ENCODE measurements at regions not wholly inside any gene's neighbourhood (a gene's known extent, or its start where the extent isn't known, plus 50 kb on each side); places are given as distances from the start of the nearest gene placed in this dataset.

DNA sequence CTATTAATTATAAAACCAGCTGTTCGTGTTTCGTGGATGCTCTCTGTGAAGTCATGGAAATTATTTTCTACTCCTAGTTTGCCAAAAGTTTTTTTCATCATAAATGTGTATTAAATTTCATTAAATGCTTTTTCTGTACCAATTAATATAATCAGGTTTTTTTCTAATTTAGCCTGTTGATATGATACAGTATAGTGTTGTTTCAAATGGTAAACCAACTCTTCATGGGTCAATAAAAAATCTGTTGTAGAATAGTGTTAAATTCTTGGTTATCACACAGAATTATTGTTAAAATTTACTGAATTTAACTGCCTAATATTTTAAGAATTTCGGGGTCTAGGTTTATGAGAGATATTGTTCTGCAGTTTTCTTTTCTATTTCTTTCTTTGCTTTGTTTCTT is 505.9 kb upstream of the MANEA start:
- no peak for DNase-seq (ENCODE audit: low read depth)

DNA sequence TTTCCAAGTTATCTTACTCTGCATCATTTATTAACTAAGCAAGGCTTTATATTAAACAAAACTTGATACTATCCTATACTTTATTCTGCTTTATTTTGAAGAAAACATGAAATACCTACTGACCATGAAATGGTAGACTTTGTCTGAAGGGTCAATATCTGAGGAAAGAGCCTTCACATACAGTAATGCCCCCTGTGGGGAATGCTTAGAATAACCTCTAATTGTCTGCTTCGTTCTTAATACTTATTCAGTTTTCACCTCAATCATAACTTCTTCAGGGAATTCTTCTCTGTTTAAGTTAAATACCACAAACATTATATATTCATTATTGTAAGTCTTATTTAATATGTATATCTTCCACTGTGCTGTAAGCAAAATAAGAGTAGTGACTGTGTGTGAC is 498.9 kb upstream of the MANEA start:
- no peak for DNase-seq (ENCODE audit: low read depth)

DNA sequence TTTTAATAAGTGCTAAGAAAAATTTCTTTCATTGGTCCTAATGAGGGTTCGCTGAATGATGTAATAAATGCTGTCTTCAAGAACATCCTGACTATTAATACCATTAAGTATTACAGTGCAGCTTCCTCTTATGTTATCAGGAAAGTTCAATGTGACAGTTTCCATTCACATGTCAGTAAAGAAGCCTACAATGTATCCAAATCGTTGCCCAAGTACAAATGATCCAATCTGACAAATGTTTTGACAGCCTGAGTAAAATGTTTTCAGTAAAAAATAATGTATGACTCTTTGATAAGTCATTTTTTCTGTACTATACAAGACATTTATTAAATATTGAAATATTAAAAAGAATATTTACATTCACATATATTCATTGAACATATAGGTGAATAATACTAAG is 496.1 kb upstream of the MANEA start:
- no peak for DNase-seq (ENCODE audit: low read depth)

DNA sequence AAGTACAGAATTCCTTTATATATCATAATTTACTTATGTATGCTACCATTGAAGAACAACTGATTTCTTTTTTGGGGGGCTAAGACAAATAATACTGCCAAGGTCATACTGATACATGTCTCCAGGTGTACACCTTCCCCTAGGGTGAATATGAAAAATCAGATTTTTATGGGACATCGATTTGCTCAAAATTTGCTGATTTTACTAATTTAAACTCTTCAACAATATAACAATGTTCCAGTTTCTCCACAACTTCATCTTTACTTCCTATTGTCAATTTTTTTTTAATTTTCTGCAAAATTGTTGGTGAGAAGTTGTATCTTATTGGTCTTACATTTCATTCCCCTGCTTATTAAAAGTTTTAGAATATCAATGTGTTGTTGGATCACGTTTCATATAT is 495.4 kb upstream of the MANEA start:
- DNase-seq (ENCODE audit: low read depth), result no peak

DNA sequence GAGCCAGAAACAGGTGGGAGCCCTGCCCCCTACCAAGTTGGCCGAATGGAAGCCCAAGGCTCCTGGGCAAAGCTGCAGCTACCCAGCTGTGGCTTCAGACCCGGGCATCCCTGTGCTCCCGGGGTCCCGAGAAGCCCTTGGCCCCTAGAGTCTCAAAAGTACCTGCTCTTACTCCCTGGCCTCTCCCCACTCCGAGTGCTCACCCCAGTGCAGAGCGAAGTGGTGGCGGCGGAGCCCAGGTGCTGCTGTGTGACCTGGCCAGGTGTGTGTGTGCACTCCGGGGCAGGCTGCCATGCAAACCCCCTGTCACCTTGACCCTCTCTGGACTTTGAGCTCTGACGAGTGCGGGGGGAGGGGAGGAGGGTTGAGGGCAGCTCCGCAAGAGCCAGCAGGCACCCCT is 493.8 kb upstream of the MANEA start:
- DNase-seq (ENCODE audit: low read depth), result no peak

DNA sequence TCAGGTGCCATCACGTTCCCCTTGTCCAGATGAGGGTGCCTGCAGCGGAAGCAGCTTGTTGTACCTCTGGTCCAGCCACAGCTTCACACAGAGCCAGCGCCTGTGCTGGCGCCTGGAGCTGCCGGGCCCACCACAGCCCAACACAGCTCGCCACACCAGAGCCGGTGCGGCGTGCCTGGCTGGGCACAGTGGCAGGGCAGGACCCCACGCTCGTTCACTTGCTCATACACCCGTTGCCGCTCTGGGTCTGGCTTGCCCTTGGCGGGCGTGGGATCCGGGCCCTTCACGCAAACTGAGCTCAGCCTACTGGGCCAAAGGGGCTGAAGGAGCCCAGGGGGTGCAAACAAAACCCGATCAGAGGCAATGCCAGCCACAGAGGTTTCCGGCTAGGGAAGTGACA is 492.5 kb upstream of the MANEA start:
- DNase-seq (ENCODE audit: low read depth), result no peak

DNA sequence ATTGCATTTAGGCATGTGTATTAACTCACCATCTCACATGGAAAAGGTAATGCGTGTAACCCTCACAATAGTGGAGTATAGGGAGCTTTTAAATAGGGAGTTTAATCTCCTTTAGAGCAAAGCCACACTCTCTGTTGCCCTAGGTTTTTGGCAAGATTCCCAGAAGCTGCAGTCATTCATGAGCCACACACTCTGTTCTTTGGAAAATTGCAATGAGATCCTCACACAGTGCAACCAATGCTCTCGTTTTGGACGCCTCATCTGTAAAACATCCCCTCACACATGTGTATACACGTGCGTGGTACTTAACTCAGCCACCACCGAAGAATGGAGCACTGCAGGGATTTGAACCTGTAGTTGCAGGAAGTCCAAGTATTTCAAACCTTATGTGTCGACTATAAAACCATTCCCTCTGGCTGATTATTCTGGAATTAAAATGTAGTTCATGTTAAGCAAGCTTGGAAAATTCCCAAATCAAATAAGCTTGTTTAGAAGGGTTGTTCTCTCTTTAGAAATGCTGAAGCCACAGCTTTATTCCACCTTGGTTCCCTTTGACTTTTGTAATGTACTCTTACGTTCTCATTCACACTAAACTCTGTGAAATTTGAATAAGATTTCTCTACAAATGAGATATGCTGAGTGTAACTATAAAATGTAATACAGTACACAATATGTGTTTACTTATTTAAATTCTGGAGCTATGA is 489.8 kb upstream of the MANEA start:
- peak; percentile 58 for DNase-seq (ENCODE audit: low read depth)

DNA sequence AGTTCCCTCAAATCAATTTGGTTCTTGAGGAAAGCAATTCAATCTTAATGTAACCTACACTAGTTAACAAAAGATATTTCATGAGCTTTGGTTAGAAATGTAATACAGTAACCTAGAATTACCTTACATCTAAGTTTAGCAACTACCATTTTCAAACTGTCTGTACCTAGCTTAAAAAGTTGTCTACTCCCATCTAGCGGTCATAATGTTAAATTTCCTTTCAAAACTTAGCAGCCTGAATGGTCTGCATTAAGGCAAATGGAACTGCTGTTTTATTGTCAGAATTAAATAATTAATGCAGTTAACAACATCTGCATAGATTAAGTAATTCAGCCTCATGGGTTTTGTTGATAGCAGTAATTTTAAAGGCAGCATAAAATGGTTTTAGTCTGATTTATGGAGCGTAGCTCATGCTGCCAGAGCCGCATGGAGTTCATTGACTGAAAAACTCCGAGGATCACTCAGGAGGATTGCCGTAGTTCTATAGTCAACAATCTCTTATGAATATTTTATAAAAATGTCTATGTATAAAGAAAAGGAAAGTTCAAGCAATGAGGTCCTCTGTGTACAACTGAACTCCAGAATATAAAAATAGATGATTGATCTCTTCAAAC is 485.4 kb upstream of the MANEA start:
- peak; percentile 43 for DNase-seq (ENCODE audit: low read depth)

DNA sequence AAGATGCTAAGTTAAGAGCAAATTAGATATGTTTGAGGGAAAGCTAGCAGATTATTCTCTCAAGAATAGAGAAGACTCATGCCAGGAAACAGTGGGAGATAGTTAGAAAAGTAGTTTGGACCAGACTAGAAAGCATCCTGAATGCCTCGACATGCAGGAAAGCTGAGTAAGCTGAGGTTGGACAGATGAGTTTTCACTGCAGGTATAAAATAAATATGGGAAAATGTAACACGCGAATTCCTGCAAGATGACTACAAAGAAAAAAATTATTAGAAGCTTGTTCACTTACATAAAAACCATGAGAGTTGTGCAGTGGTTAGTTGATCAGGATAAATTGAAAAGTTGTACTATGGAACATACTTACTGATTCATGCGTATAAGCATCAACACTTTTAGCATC is 484.2 kb upstream of the MANEA start:
- no peak for DNase-seq (ENCODE audit: low read depth)

DNA sequence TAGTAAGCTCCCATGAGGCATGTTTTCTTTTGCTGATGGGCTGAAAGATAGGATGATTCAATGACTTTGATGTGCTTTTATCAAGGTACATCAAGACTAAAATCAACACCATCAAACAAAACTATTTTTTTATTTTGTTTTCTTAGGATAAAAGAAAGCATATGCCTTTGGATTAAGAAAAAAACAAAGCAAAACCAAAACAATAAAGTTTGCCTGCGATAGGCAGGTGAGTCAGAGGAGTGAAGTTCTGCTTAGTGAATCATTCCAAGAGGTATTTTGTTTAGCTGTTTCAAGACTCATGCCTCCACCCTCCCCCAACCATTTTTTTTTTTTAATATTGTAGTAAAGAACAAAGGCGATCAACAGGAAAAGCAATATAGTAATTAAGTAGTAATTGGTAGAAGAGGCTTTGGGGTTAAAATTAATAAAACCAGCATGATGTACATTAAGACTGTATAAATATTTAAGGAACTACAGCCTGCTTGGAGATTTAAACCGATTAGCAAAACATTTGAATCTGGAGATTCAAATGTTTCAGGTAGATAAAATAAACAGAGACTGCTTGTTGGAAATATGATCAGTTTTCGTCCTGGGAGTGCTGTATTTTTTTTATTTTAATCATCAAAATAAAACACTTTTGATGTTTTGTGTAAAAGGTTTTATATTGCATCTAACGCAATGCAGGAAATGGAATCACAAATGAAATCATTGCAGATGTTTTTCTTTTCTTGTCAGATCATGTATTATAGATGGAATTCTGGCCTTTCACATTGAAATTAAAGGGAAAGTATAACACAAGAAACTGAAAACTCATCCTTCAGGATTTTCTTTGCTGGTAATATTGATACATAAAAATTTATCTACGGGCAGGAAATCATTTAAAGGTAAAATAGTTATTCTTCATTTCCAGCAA is 482.3 kb upstream of the MANEA start:
- no peak for DNase-seq (ENCODE audit: low read depth)

DNA sequence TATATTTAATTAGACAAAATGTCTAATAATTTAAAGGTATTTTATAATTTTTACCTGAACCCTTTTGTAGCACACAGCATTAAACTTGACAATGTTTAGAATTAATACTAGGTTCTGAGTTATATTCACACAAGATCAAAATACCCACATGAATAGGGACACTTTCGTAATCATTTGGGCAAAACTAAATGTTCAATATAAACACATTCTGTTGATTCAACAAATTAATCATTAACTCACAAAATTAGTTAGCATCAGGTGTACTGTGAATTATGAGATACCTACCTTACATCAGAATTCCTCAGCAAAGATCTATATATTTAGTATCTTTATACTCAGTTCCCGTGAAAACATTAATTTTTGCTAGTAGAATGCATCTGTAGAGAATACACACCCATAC is 481.5 kb upstream of the MANEA start:
- DNase-seq (ENCODE audit: low read depth), result no peak

DNA sequence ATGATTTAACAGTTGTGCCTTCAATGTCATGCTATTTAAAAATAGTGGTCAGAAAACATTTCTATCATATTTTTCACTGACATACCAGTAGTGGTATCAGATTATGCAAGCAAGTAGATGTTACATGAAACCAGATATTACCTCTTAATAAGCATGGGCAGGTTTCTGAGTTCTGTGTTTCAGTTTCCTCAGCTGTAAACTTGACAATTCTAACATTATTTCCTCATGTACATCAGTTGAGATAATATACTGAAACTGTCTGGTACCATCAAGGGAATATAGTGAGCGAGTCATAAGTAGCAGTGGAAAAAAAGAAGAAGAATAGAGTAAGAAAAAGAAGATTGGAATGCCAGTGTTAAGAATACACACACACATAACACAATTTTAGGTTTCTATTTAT is 477.9 kb upstream of the MANEA start:
- DNase-seq (ENCODE audit: low read depth), result no peak

DNA sequence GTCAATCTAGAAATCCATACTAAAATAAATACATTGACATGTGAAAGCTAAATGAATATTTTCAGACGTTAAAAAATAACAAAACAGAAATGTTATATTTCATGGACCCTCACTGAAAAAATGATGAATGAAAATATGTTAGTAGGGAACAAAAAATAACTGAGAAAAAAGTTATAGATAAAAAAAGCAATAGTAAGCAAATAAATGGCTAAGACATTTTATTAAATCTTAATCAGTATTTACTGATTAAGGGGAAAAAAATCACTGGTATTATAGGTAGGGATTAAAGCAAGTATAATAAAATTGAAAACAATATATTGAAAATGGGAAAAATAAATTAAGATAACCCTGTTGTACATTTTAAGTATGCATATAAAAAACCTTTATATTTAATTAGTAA is 468.1 kb upstream of the MANEA start:
- no peak for DNase-seq (ENCODE audit: low read depth)

DNA sequence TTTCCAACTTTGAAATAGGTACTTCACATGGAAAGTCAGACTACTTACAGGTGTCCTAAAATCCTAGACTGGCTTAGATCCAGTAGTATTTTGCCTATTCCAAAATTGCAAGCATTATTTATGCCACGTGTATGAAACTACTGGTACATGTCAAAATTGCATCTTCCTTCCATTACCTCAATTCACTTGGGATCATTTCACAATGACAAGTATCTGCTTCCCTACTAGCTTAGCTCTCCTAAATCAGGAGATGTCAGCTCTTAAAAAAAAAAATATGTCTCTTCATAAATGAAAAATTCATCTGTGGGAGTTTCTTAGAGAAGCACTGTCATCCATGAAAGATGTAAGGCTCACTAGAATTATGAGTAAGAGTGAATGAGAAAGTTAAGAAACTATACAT is 466.6 kb upstream of the MANEA start:
- DNase-seq (ENCODE audit: low read depth), result no peak

DNA sequence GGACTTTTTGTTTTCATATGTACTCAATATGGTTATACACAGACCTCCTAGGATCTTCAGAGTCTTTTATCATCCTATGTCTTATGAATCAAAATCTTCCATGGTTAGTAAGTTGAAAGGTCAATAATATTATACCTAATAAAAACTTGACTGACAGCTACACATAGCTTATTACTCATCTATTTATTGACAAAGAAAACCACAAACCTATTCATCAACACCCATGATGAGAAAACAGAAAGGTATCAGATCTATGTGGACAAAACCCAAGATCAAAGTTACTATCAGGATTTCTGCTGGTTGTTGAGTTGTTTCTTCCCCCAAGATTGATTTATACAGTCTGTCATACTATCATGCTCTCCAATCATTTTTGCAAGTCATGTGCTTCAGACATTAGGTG is 460.1 kb upstream of the MANEA start:
- DNase-seq (ENCODE audit: low read depth), result no peak

DNA sequence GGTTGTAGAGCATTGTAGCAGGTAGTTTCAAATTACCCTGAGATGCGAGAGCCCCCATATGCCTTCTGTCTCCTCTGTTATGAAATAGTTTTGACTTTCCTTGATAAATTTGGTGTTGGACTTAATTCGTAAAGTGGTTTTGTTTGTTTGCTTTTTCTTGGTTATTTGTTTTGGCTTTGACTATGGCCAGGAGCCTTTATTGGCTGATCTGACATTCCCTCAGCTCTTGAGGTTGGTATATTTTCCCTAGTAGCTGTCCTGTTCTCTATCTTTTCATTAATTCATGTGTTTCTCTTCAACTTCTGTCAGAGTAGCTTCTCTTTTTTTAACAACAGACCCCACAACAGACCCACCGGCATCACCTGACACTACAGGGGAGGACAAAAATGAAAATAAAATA is 457.4 kb upstream of the MANEA start:
- no peak for DNase-seq (ENCODE audit: low read depth)

DNA sequence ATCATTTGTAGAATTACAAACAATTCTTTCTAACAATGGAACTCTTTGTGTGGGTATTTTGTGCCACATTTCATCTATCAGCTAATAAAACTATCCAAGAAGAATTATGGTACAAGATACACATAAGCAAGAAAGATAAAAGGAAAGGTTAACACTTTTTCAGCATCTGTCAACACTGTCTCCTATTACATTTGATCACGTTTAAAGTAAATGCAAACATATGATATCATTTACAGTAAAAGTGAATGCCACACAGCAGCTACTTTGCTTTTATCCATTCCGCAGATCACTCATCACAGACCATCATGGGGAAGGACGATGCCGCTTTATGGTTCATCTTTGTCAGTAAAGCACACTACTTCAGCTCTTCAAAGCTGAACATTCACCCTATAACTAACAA is 456.4 kb upstream of the MANEA start:
- no peak for DNase-seq (ENCODE audit: low read depth)

DNA sequence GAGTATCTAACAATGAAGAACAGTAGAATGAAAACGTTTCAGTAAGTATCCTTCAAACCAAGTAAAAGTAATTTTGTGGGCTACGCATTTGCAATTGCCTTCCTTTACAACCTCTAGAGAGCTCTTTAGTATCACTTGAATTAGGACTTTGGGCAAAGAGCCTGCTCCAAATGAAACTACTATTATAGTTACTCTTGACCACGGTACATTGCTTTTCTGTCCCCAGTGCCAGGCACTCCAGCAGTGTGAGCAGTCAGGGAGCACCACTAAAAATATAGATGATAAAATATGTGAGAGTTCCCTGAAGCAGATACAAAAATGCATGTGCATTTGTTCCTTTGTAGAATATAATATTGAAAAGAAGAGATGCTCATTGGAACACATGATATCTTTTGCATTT is 450.1 kb upstream of the MANEA start:
- DNase-seq (ENCODE audit: low read depth), result no peak

DNA sequence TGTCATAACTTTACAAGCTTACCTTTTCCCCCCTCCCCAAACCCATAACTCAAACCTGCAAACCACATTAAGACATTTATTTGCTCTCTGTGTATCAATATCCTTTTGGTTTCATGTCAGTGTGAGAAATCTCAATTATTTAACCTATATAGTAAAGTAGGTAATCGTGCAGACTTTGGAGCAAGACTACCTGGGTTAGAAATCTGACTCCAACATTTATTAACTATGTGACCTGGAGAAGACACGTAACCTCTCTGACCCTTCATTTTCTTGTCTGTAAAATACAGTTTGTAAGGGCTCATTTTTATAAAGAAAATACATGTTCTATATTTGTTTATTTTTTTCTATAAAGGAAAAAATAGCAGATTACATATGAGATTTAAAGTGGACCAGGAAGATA is 448.9 kb upstream of the MANEA start:
- DNase-seq (ENCODE audit: low read depth), result no peak

DNA sequence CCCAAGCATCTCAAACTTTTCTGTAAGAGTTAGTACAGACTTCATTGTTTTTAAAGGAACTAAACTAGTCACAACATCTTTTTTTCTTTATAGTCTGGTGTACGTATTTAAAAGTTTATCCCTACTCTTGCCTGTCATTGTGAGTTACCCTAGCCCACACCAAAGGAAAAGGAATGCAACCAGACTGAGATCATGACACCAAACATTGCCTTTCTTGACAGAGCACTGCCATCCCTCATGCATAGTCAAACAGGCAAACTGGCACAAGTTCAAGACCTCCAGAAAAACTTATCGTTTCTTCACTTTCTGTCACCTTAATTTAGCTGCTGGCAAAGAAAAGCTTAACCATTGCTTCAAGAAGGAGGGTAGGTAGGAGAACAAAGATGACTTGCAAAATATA is 448.4 kb upstream of the MANEA start:
- no peak for DNase-seq (ENCODE audit: low read depth)

DNA sequence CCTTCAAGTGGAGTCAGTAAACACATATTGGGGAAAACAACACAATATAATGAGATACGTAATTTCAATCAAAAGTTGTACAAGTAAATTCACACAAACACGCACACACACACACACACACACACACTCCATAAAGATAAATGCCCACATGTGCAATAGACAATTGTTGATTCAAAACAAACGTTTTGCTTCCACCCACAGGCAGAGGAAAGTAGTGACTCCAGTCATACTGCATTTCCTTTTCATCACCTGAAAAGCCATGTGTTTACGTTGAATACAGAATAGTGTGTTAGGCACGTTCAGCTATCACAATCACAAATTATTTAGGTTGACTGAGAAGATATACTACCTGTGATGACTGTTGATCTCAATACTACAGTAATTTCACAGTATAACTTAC is 443.8 kb upstream of the MANEA start:
- no peak for DNase-seq (ENCODE audit: low read depth)

DNA sequence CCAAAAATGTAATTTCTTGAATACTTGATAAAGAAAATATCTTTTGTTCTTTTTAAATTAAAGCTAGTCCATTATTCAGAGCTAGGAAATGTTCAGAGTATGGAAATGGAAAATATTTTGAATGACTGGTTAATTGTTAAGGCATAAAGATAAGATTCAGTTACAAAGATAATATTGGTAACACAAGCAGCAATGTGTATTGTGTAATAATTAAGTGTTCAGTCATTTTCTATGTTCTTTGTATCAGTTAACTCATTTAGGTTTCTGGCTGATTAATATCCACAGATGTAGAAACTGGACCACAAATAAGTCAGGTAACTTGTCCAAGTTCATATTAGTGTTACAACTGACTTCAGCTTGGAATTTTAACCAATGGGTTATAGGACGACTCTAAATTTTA is 442.2 kb upstream of the MANEA start:
- no peak for DNase-seq (ENCODE audit: low read depth)

DNA sequence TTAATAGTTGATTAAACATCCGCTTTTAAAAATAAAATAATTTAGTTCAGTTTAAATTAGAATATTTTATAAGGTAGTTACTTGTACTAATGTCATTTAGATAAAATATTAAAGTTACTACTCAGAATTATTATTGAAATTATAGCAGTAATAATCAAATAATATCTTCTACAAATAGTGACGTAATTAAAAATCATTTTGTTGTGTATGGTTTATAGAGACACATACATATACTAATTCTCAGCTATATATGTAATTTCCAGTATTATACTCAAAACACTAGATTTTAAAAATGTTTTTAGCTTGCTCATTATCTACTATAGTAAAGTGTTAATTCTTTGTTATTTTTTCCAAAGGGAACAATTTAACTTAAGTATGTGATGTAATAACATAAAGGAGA is 435.2 kb upstream of the MANEA start:
- DNase-seq (ENCODE audit: low read depth), result no peak

Measured in fibroblast of the conjunctiva (primary cell).